GM12872 (cell line): ENCODE measurements at regions not wholly inside any gene's neighbourhood (a gene's known extent, or its start where the extent isn't known, plus 50 kb on each side); places are given as distances from the start of the nearest gene placed in this dataset.

Experiments
- CTCF ChIP-seq: IDR thresholded peaks from 3 replicates; pipeline ENCODE4 v1.5.1; 2011; ENCODE audit warnings: low read depth, mild to moderate bottlenecking, low read length, moderate library complexity; ENCODE audit not compliant: insufficient read depth

GRCh38 chr6:140661691-140662090 lies 1287.2 kb upstream of the CITED2 start:
- no peak for TF ChIP-seq CTCF

GRCh38 chr6:140660295-140660694 lies 1285.8 kb upstream of the CITED2 start:
- no peak for TF ChIP-seq CTCF

GRCh38 chr6:140653972-140654371 lies 1279.5 kb upstream of the CITED2 start:
- no peak for TF ChIP-seq CTCF

GRCh38 chr6:140653506-140653905 lies 1279.1 kb upstream of the CITED2 start:
- TF ChIP-seq CTCF = no peak

- TF ChIP-seq CTCF = no peak
Observed at GRCh38 chr6:140644017-140644416, 1269.6 kb upstream of the CITED2 start.

- no peak for TF ChIP-seq CTCF
Observed at GRCh38 chr6:140641412-140641811, 1267.0 kb upstream of the CITED2 start.

GRCh38 chr6:140636908-140637402 lies 1262.5 kb upstream of the CITED2 start:
- no peak for TF ChIP-seq CTCF
